CD14-positive monocyte (primary cell): ENCODE measurements at regions not wholly inside any gene's neighbourhood (a gene's known extent, or its start where the extent isn't known, plus 50 kb on each side); places are given as distances from the start of the nearest gene placed in this dataset.

Experiments
- DNase-seq, 3 donors: peaks; one replicate each; pipeline ENCODE4 v3.0.0-alpha.2; 2011 to 2022
- H2AFZ ChIP-seq: 2 replicates; pipeline ENCODE4 v1.6.0; 2012; ENCODE audit warnings: mild to moderate bottlenecking, low read depth, low read length, inconsistent platforms; ENCODE audit not compliant: insufficient read depth, poor library complexity, severe bottlenecking
- H3K27ac ChIP-seq, 2 donors: 1 replicate in 1 of 2; 2 replicates in 1 of 2; pipeline ENCODE4 v1.5.1; 2012 to 2013; ENCODE audit warnings: low read length in 2 of 2, control low read depth in 1 of 2, inconsistent platforms in 1 of 2, low read depth in 1 of 2, mild to moderate bottlenecking in 1 of 2
- H3K27me3 ChIP-seq, 2 donors: one replicate each; pipeline versions ENCODE4 v1.6.0 to v1.6.1; 2011 to 2013; ENCODE audit warnings: low read length in 2 of 2; ENCODE audit not compliant: control insufficient read depth in 2 of 2, insufficient read depth in 2 of 2
- H3K36me3 ChIP-seq, 2 donors: replicated peaks in 1 of 2; 1 replicate in 1 of 2; 2 replicates in 1 of 2; pipeline versions ENCODE4 v1.5.1 to v1.6.1; 2012 to 2013; ENCODE audit warnings: low read length in 2 of 2, control low read depth in 1 of 2, inconsistent platforms in 1 of 2, mild to moderate bottlenecking in 1 of 2; ENCODE audit not compliant: insufficient read depth in 2 of 2, control insufficient read depth in 1 of 2
- H3K4me1 ChIP-seq, 2 donors: 1 replicate in 1 of 2; 2 replicates in 1 of 2; pipeline versions ENCODE4 v1.5.1 to v1.6.1; 2012 to 2013; ENCODE audit warnings: low read length in 2 of 2, control low read depth in 1 of 2, inconsistent platforms in 1 of 2, mild to moderate bottlenecking in 1 of 2, moderate library complexity in 1 of 2; ENCODE audit not compliant: insufficient read depth in 2 of 2, control insufficient read depth in 1 of 2
- H3K4me2 ChIP-seq: replicated peaks from 2 replicates; pipeline ENCODE3; 2012; ENCODE audit warnings: low read length, moderate library complexity, mild to moderate bottlenecking; ENCODE audit not compliant: poor library complexity, severe bottlenecking; ENCODE audit errors: extremely low read depth
- H3K4me3 ChIP-seq, 3 experiments: fragments of 200-600 bp in 1 of 3; sonication (generic) in 1 of 3; replicated peaks in 1 of 3; 1 replicate in 2 of 3; 2 replicates in 1 of 3; pipeline ENCODE4 v1.5.1; 2011 to 2013; ENCODE audit warnings: low read length in 3 of 3, mild to moderate bottlenecking in 3 of 3, control low read depth in 2 of 3, low read depth in 2 of 3, inconsistent platforms in 1 of 3, moderate library complexity in 1 of 3
- H3K79me2 ChIP-seq: 2 replicates; pipeline ENCODE4 v1.6.0; 2012; ENCODE audit warnings: mild to moderate bottlenecking, control low read depth, inconsistent platforms, low read length, moderate library complexity; ENCODE audit not compliant: insufficient read depth
- H3K9ac ChIP-seq: 2 replicates; pipeline ENCODE4 v1.6.0; 2017; ENCODE audit warnings: low read length, mild to moderate bottlenecking; ENCODE audit not compliant: insufficient read depth, poor library complexity, severe bottlenecking
- H3K9me3 ChIP-seq, 2 donors: replicated peaks in 1 of 2; 1 replicate in 1 of 2; 2 replicates in 1 of 2; pipeline versions ENCODE4 v1.5.1 to v1.6.1; 2012 to 2013; ENCODE audit warnings: low read length in 2 of 2, control low read depth in 1 of 2; ENCODE audit not compliant: control insufficient read depth in 1 of 2, insufficient read depth in 1 of 2
- H4K20me1 ChIP-seq: 2 replicates; pipeline ENCODE4 v1.6.0; 2012; ENCODE audit warnings: mild to moderate bottlenecking, low read length, control low read depth, moderate library complexity; ENCODE audit not compliant: insufficient read depth
- H3K27ac Mint-ChIP-seq, 7 donors: one replicate each; pipeline ENCODE4 v1.8.0; 2020; ENCODE audit warnings: mild to moderate bottlenecking in 7 of 7, mixed read lengths in 7 of 7, moderate library complexity in 6 of 7, inconsistent platforms in 2 of 7
- H3K27me3 Mint-ChIP-seq, 3 donors: one replicate each; pipeline ENCODE4 v1.8.0; 2021 to 2022; ENCODE audit warnings: low read depth in 3 of 3, mild to moderate bottlenecking in 3 of 3, mixed read lengths in 3 of 3, moderate library complexity in 3 of 3, inconsistent platforms in 1 of 3
- H3K36me3 Mint-ChIP-seq, 2 donors: one replicate each; pipeline ENCODE4 v1.8.0; 2020; ENCODE audit warnings: mixed read lengths in 2 of 2, inconsistent platforms in 1 of 2, mild to moderate bottlenecking in 1 of 2
- H3K4me1 Mint-ChIP-seq: one replicate; pipeline ENCODE4 v1.8.0; 2020; ENCODE audit warnings: mild to moderate bottlenecking, mixed read lengths
- H3K4me3 Mint-ChIP-seq, 2 donors: one replicate each; pipeline ENCODE4 v1.8.0; 2020; ENCODE audit warnings: mild to moderate bottlenecking in 2 of 2, mixed read lengths in 2 of 2, moderate library complexity in 1 of 2
- H3K9me3 Mint-ChIP-seq, 7 donors: one replicate each; pipeline ENCODE4 v1.8.0; 2020 to 2022; ENCODE audit warnings: mixed read lengths in 7 of 7, mild to moderate bottlenecking in 6 of 7, moderate library complexity in 6 of 7, inconsistent platforms in 2 of 7
- CTCF ChIP-seq: fragments of 200-600 bp; IDR thresholded peaks from one replicate; pipeline ENCODE4 v1.8.0; 2022; ENCODE audit warnings: antibody characterized with exemption, mild to moderate bottlenecking
- WGBS: methylation state at CpG from one replicate; pipeline ENCODE4 v1.1.5; 2013; ENCODE audit warnings: missing lambda C conversion rate; ENCODE audit not compliant: insufficient coverage; 5-methylcytosine and 5-hydroxymethylcytosine counted together
- intact Hi-C, 2 donors: fragments of 100-400 bp; cut with micrococcal nuclease; formaldehyde crosslinking; loops; one replicate each; pipeline versions ENCODE4 v1.15.0 to v1.15.1; 2023

GRCh38 chr4:113828702-113829101 is 67.2 kb upstream of the CAMK2D start:
- H3K4me1 Mint-ChIP-seq, result peaks cover 37% of the 10 kb centered on the region
- no peak for DNase-seq
- H3K4me2 ChIP-seq, result no peak overlapping the region
- no peak overlapping the region for H3K4me3 Mint-ChIP-seq
- H3K9ac ChIP-seq, result no peak overlapping the region
- no peak overlapping the region for H2AFZ ChIP-seq
- peaks cover 0 to 2% (median 0%) of the 10 kb centered on the region in 7 donors for H3K9me3 Mint-ChIP-seq
- no peak overlapping the region for H3K4me3 ChIP-seq
- no peaks in the 10 kb centered on the region for H3K27me3 ChIP-seq
- no peak for TF ChIP-seq CTCF
- no peaks in the 10 kb centered on the region for H4K20me1 ChIP-seq
- H3K27ac ChIP-seq, result no peak overlapping the region
- intact Hi-C loops, result no loop called here
- H3K36me3 ChIP-seq, result no peaks in the 10 kb centered on the region
- no peaks in the 10 kb centered on the region for H3K79me2 ChIP-seq
- H3K36me3 Mint-ChIP-seq, result no peaks in the 10 kb centered on the region
- H3K4me1 ChIP-seq, result peaks cover 24 to 26% of the 10 kb centered on the region in 2 donors
- no CpG with 5 or more reads among the region's 2 CpGs for WGBS
- peaks cover 0 to 3% (median 0%) of the 10 kb centered on the region in 3 donors for H3K27me3 Mint-ChIP-seq
- H3K27ac Mint-ChIP-seq, result no peak overlapping the region
- H3K9me3 ChIP-seq, result no peaks in the 10 kb centered on the region

- H3K36me3 ChIP-seq, result no peaks in the 10 kb centered on the region
- H3K4me2 ChIP-seq, result no peak overlapping the region
- no peaks in the 10 kb centered on the region for H3K79me2 ChIP-seq
- no peak for TF ChIP-seq CTCF
- H2AFZ ChIP-seq, result no peak overlapping the region
- no peak for DNase-seq
- 100% methylated on average over 1 of the region's 2 CpGs for WGBS
- H3K9me3 ChIP-seq, result no peaks in the 10 kb centered on the region
- Mint-ChIP-seq H3K36me3 (no peaks in the 10 kb centered on the region), H3K9me3 (peaks cover 0 to under 1% (median 0%) of the 10 kb centered on the region in 7 donors), H3K27ac (no peak overlapping the region), H3K4me1 (peaks cover 39% of the 10 kb centered on the region), H3K4me3 (no peak overlapping the region), H3K27me3 (peaks cover 0 to 3% (median 0%) of the 10 kb centered on the region in 3 donors)
- H3K4me1 ChIP-seq, result peaks cover 38% of the 10 kb centered on the region in 2 donors
- no peaks in the 10 kb centered on the region for H4K20me1 ChIP-seq
- H3K27ac ChIP-seq, result no peak overlapping the region
- intact Hi-C loops, result no loop called here
- no peaks in the 10 kb centered on the region for H3K27me3 ChIP-seq
- H3K4me3 ChIP-seq, result no peak overlapping the region
- H3K9ac ChIP-seq, result no peak overlapping the region
Measured at GRCh38 chr4:113827285-113827684, 65.7 kb upstream of the CAMK2D start.
